ENCODE measurements at regions not wholly inside any gene's neighbourhood (a gene's known extent, or its start where the extent isn't known, plus 50 kb on each side); places are given as distances from the start of the nearest gene placed in this dataset.

GRCh38 chr10:130707389-130707979 is 571.3 kb downstream of the GLRX3 start:
- no peaks in the 10 kb centered on the region for H3K9me3 Mint-ChIP-seq (ENCODE audit: unreplicated experiment)
- no peak overlapping the region for H3K4me3 Mint-ChIP-seq (ENCODE audit: unreplicated experiment)
- peaks cover 5% of the 10 kb centered on the region for H3K36me3 Mint-ChIP-seq (ENCODE audit: insufficient read depth, unreplicated experiment)
- H3K27me3 Mint-ChIP-seq (ENCODE audit: insufficient read depth, unreplicated experiment), result peaks cover 30% of the 10 kb centered on the region
- CTCF ChIA-PET, result interaction anchor here (0.6 to 0.9 kb wide), 2 partner anchors 8 to 25 kb away, joined by 3 to 4 read pairs; no protein-coding TSS in a partner anchor
- no peak for DNase-seq (ENCODE audit: unreplicated experiment)
- POLR2A ChIA-PET, result no interaction called here
- no peak overlapping the region for H3K27ac Mint-ChIP-seq (ENCODE audit: low read depth, unreplicated experiment)
- H3K4me1 Mint-ChIP-seq (ENCODE audit: insufficient read depth, unreplicated experiment), result no peaks in the 10 kb centered on the region
- TF ChIP-seq, protein P1, sequence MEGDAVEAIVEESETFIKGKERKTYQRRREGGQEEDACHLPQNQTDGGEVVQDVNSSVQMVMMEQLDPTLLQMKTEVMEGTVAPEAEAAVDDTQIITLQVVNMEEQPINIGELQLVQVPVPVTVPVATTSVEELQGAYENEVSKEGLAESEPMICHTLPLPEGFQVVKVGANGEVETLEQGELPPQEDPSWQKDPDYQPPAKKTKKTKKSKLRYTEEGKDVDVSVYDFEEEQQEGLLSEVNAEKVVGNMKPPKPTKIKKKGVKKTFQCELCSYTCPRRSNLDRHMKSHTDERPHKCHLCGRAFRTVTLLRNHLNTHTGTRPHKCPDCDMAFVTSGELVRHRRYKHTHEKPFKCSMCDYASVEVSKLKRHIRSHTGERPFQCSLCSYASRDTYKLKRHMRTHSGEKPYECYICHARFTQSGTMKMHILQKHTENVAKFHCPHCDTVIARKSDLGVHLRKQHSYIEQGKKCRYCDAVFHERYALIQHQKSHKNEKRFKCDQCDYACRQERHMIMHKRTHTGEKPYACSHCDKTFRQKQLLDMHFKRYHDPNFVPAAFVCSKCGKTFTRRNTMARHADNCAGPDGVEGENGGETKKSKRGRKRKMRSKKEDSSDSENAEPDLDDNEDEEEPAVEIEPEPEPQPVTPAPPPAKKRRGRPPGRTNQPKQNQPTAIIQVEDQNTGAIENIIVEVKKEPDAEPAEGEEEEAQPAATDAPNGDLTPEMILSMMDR (IDR thresholded peaks at IDR 0.05; ENCODE audit: unreplicated experiment), result no peak
- intact Hi-C loops (cut with micrococcal nuclease), result no loop called here
- BruUV-seq (replicated peaks), result no TSS peak

DNA sequence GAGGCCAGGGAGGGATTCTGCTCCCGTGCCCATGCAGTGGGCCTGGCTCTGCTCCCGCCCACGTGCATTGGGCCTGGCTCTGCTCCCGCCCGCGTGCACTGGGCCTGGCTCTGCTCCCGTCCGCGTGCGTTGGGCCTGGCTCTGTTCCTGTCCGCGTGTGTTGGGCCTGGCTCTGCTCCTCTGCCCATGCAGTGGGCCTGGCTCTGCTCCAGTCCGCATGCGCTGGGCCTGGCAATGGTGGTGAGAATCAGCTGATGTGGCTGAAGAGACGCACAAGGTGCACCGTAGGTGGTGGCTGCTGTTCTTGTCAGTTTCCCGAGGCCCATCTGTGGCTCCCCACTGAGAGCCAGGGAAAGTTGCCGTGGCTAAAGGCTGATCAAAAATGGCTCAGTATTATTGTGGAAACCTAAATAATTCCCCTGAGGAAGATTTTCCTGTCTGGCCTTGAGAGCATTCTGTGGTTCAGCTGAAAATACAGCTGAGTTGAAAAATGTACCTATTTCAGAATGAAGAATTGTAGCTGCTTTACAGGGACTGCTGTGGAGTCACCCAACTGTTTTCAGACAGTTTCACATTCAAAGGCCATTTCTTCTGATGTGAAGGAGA is 572.4 kb downstream of the GLRX3 start:
- intact Hi-C loops (cut with micrococcal nuclease), result no loop called here
- Mint-ChIP-seq H3K27me3 (ENCODE audit: insufficient read depth, unreplicated experiment) (peaks cover 35% of the 10 kb centered on the region), H3K36me3 (ENCODE audit: insufficient read depth, unreplicated experiment) (peaks cover 5% of the 10 kb centered on the region), H3K27ac (ENCODE audit: low read depth, unreplicated experiment) (no peak overlapping the region), H3K4me3 (ENCODE audit: unreplicated experiment) (no peak overlapping the region), H3K9me3 (ENCODE audit: unreplicated experiment) (peaks cover 9% of the 10 kb centered on the region), H3K4me1 (ENCODE audit: insufficient read depth, unreplicated experiment) (no peaks in the 10 kb centered on the region)
- no TSS peak for BruUV-seq (replicated peaks)
- TF ChIP-seq, protein P1 (IDR thresholded peaks at IDR 0.05; ENCODE audit: unreplicated experiment), result no peak
- POLR2A ChIA-PET, result no interaction called here
- no peak for DNase-seq (ENCODE audit: unreplicated experiment)
- CTCF ChIA-PET, result interaction anchor here (0.6 kb wide), 1 partner anchor 1366 kb away, joined by 3 read pairs; no protein-coding TSS in a partner anchor

- no peak overlapping the region for H3K4me3 Mint-ChIP-seq (ENCODE audit: unreplicated experiment)
- no TSS peak for BruUV-seq (replicated peaks)
- no peak for DNase-seq (ENCODE audit: unreplicated experiment)
Observed at GRCh38 chr10:130709415-130709814, 573.2 kb downstream of the GLRX3 start.

GRCh38 chr10:130711072-130711471 is 574.9 kb downstream of the GLRX3 start:
- no peaks in the 10 kb centered on the region for H3K4me1 Mint-ChIP-seq (ENCODE audit: insufficient read depth, unreplicated experiment)
- ChIA-PET CTCF (no interaction called here), POLR2A (no interaction called here)
- no TSS peak for BruUV-seq (replicated peaks)
- no peak overlapping the region for H3K4me3 Mint-ChIP-seq (ENCODE audit: unreplicated experiment)
- intact Hi-C loops (cut with micrococcal nuclease), result no loop called here
- DNase-seq (ENCODE audit: unreplicated experiment), result no peak
- H3K36me3 Mint-ChIP-seq (ENCODE audit: insufficient read depth, unreplicated experiment), result no peaks in the 10 kb centered on the region
- TF ChIP-seq, protein P1 (IDR thresholded peaks at IDR 0.05; ENCODE audit: unreplicated experiment), result no peak
- no peak overlapping the region for H3K27ac Mint-ChIP-seq (ENCODE audit: low read depth, unreplicated experiment)
- peaks cover 9% of the 10 kb centered on the region for H3K9me3 Mint-ChIP-seq (ENCODE audit: unreplicated experiment)
- H3K27me3 Mint-ChIP-seq (ENCODE audit: insufficient read depth, unreplicated experiment), result peaks cover 13% of the 10 kb centered on the region

More at GRCh38 chr10:130709415-130709814, 573.2 kb downstream of the GLRX3 start:
- Mint-ChIP-seq H3K4me1 (ENCODE audit: insufficient read depth, unreplicated experiment) (no peaks in the 10 kb centered on the region), H3K27me3 (ENCODE audit: insufficient read depth, unreplicated experiment) (peaks cover 27% of the 10 kb centered on the region), H3K36me3 (ENCODE audit: insufficient read depth, unreplicated experiment) (peaks cover 5% of the 10 kb centered on the region), H3K27ac (ENCODE audit: low read depth, unreplicated experiment) (no peak overlapping the region), H3K9me3 (ENCODE audit: unreplicated experiment) (peaks cover 9% of the 10 kb centered on the region)
- TF ChIP-seq, protein P1 (IDR thresholded peaks at IDR 0.05; ENCODE audit: unreplicated experiment), result no peak
- ChIA-PET POLR2A (no interaction called here), CTCF (no interaction called here)
- intact Hi-C loops (cut with micrococcal nuclease), result no loop called here

Data from MCF 10A (cell line).